CD4-positive, alpha-beta memory T cell (primary cell): ENCODE measurements at regions not wholly inside any gene's neighbourhood (a gene's known extent, or its start where the extent isn't known, plus 50 kb on each side); places are given as distances from the start of the nearest gene placed in this dataset.

Experiments used
- CTCF ChIA-PET: fragments of 350-600 bp; sonication (Branson Sonifier 250); formaldehyde crosslinking; loops from one replicate; lab custom pipeline; 2021; ENCODE audit warnings: inconsistent platforms; ENCODE audit not compliant: partially characterized antibody; lab: Charles Lee
- POLR2A ChIA-PET: fragments of 350-600 bp; sonication (Branson Sonifier 250); formaldehyde crosslinking; loops from one replicate; lab custom pipeline; 2021; ENCODE audit not compliant: partially characterized antibody; lab: Charles Lee
- DNase-seq, 5 donors: peaks; one replicate each; pipeline versions ENCODE4 v3.0.0 to v3.0.0-alpha.2; 2020 to 2022; ENCODE audit warnings: mixed read lengths in 1 of 5
- H3K27ac ChIP-seq: one replicate; pipeline ENCODE4 v1.7.0; 2013; ENCODE audit warnings: low read depth, low read length
- H3K27me3 ChIP-seq: 2 replicates; pipeline ENCODE4 v1.7.0; 2013; ENCODE audit warnings: mild to moderate bottlenecking, low read length, moderate library complexity; ENCODE audit not compliant: insufficient read depth
- H3K36me3 ChIP-seq: 2 replicates; pipeline ENCODE4 v1.7.0; 2013; ENCODE audit warnings: mild to moderate bottlenecking, low read length, moderate library complexity; ENCODE audit not compliant: insufficient read depth
- H3K4me1 ChIP-seq: 2 replicates; pipeline ENCODE4 v1.7.0; 2013; ENCODE audit warnings: mild to moderate bottlenecking, low read length, moderate library complexity; ENCODE audit not compliant: insufficient read depth
- H3K4me3 ChIP-seq, 2 donors: one replicate each; pipeline ENCODE4 v1.7.0; 2013; ENCODE audit warnings: low read length in 2 of 2, mild to moderate bottlenecking in 1 of 2
- H3K9me3 ChIP-seq, 2 donors: one replicate each; pipeline ENCODE4 v1.7.0; 2013; ENCODE audit warnings: low read length in 2 of 2, control low read depth in 1 of 2; ENCODE audit not compliant: control insufficient read depth in 1 of 2
- H3K27ac Mint-ChIP-seq, 7 donors: one replicate each; pipeline ENCODE4 v1.8.0; 2020 to 2021; ENCODE audit warnings: mixed read lengths in 7 of 7, mild to moderate bottlenecking in 6 of 7, inconsistent platforms in 3 of 7, moderate library complexity in 3 of 7
- H3K27me3 Mint-ChIP-seq, 2 donors: one replicate each; pipeline ENCODE4 v1.8.0; 2020 to 2021; ENCODE audit warnings: mixed read lengths in 2 of 2
- H3K36me3 Mint-ChIP-seq, 2 donors: one replicate each; pipeline ENCODE4 v1.8.0; 2020 to 2021; ENCODE audit warnings: mixed read lengths in 2 of 2, inconsistent platforms in 1 of 2, mild to moderate bottlenecking in 1 of 2
- H3K4me1 Mint-ChIP-seq, 4 donors: one replicate each; pipeline ENCODE4 v1.8.0; 2020 to 2021; ENCODE audit warnings: mixed read lengths in 4 of 4, mild to moderate bottlenecking in 1 of 4
- H3K4me3 Mint-ChIP-seq, 8 donors: one replicate each; pipeline ENCODE4 v1.8.0; 2020 to 2021; ENCODE audit warnings: mixed read lengths in 8 of 8, mild to moderate bottlenecking in 7 of 8, moderate library complexity in 6 of 8, inconsistent platforms in 3 of 8
- H3K9me3 Mint-ChIP-seq, 8 donors: one replicate each; pipeline ENCODE4 v1.8.0; 2020 to 2021; ENCODE audit warnings: mixed read lengths in 8 of 8, mild to moderate bottlenecking in 5 of 8, inconsistent platforms in 3 of 8, moderate library complexity in 1 of 8
- intact Hi-C: fragments of 100-400 bp; cut with micrococcal nuclease; formaldehyde crosslinking; loops from one replicate; pipeline ENCODE4 v1.15.1; 2023

- Histone ChIP-seq H3K4me3 (no peak overlapping the region), H3K9me3 (no peaks in the 10 kb centered on the region), H3K27me3 (no peaks in the 10 kb centered on the region), H3K27ac (no peak overlapping the region), H3K4me1 (no peaks in the 10 kb centered on the region), H3K36me3 (no peaks in the 10 kb centered on the region)
- H3K27me3 Mint-ChIP-seq, result peaks cover 1% of the 10 kb centered on the region in 2 donors
- H3K4me3 Mint-ChIP-seq, result no peak overlapping the region
- CTCF ChIA-PET, result interaction anchor here (1.2 to 1.5 kb wide), 2 partner anchors 25 to 241 kb away, joined by 3 read pairs; no protein-coding TSS in a partner anchor
- H3K9me3 Mint-ChIP-seq, result no peaks in the 10 kb centered on the region
- intact Hi-C loops, result no loop called here
- H3K4me1 Mint-ChIP-seq, result peaks cover 0 to 3% (median 1%) of the 10 kb centered on the region in 4 donors
- no peak for DNase-seq
- POLR2A ChIA-PET, result no interaction called here
- H3K27ac Mint-ChIP-seq, result no peak overlapping the region
- H3K36me3 Mint-ChIP-seq, result no peaks in the 10 kb centered on the region
Measured at GRCh38 chr16:85369060-85369459, 244.1 kb upstream of the GSE1 start.

GRCh38 chr16:85369741-85370528 lies 243.2 kb upstream of the GSE1 start:
- CTCF ChIA-PET, result interaction anchor here (1.5 kb wide), 1 partner anchor 24 kb away, joined by 3 read pairs; no protein-coding TSS in a partner anchor

DNA sequence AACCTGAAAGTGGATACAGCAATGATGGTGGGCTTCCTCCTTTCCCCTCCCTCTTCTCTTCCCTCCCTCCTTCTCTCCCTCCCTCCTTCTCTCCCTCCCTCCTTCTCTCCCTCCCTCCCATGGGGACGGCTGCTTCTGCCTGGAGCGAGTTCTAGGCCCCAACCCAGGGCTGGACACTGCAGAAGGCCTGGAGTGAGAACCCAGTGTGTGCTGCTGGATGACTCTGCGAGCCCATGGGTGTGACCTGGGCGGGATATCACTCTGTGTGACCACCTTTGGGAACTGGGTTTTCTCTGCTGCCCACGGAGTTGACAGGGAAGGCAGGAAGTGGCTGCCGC lies 242.6 kb upstream of the GSE1 start:
- intact Hi-C loops, result loop anchor here (1.0 to 2.0 kb wide), 2 partner anchors 240 to 348 kb away; no protein-coding TSS in a partner anchor
- no peak for DNase-seq
- H3K9me3 ChIP-seq, result no peaks in the 10 kb centered on the region
- H3K36me3 ChIP-seq, result no peaks in the 10 kb centered on the region
- ChIA-PET CTCF (no interaction called here), POLR2A (interaction anchor here (1.3 kb wide), 1 partner anchor 240 kb away, joined by 3 read pairs; no protein-coding TSS in a partner anchor)
- no peak overlapping the region for H3K27ac ChIP-seq
- H3K27me3 ChIP-seq, result no peaks in the 10 kb centered on the region
- no peak overlapping the region for H3K27ac Mint-ChIP-seq
- no peak overlapping the region for H3K4me3 ChIP-seq
- no peaks in the 10 kb centered on the region for H3K4me1 ChIP-seq
- no peaks in the 10 kb centered on the region for H3K36me3 Mint-ChIP-seq
- peaks cover 0 to 5% (median 1%) of the 10 kb centered on the region in 4 donors for H3K4me1 Mint-ChIP-seq
- H3K9me3 Mint-ChIP-seq, result no peaks in the 10 kb centered on the region
- no peak overlapping the region for H3K4me3 Mint-ChIP-seq
- peaks cover 1% of the 10 kb centered on the region in 2 donors for H3K27me3 Mint-ChIP-seq

More at GRCh38 chr16:85369741-85370528, 243.2 kb upstream of the GSE1 start:
- Mint-ChIP-seq H3K9me3 (no peaks in the 10 kb centered on the region), H3K4me3 (no peak overlapping the region), H3K36me3 (no peaks in the 10 kb centered on the region), H3K27me3 (peaks cover 1% of the 10 kb centered on the region in 2 donors), H3K27ac (no peak overlapping the region), H3K4me1 (peaks cover 0 to 5% (median 1%) of the 10 kb centered on the region in 4 donors)
- H3K27ac ChIP-seq, result no peak overlapping the region
- no peak overlapping the region for H3K4me3 ChIP-seq
- intact Hi-C loops, result loop anchor here (1.0 to 2.0 kb wide), 2 partner anchors 240 to 349 kb away; no protein-coding TSS in a partner anchor
- no peaks in the 10 kb centered on the region for H3K9me3 ChIP-seq
- no peaks in the 10 kb centered on the region for H3K36me3 ChIP-seq
- peak in 4 of 5 donors; percentile 12 to 19 (median 14) for DNase-seq
- POLR2A ChIA-PET, result interaction anchor here (1.3 kb wide), 1 partner anchor 241 kb away, joined by 3 read pairs; no protein-coding TSS in a partner anchor
- no peaks in the 10 kb centered on the region for H3K4me1 ChIP-seq
- no peaks in the 10 kb centered on the region for H3K27me3 ChIP-seq

DNA sequence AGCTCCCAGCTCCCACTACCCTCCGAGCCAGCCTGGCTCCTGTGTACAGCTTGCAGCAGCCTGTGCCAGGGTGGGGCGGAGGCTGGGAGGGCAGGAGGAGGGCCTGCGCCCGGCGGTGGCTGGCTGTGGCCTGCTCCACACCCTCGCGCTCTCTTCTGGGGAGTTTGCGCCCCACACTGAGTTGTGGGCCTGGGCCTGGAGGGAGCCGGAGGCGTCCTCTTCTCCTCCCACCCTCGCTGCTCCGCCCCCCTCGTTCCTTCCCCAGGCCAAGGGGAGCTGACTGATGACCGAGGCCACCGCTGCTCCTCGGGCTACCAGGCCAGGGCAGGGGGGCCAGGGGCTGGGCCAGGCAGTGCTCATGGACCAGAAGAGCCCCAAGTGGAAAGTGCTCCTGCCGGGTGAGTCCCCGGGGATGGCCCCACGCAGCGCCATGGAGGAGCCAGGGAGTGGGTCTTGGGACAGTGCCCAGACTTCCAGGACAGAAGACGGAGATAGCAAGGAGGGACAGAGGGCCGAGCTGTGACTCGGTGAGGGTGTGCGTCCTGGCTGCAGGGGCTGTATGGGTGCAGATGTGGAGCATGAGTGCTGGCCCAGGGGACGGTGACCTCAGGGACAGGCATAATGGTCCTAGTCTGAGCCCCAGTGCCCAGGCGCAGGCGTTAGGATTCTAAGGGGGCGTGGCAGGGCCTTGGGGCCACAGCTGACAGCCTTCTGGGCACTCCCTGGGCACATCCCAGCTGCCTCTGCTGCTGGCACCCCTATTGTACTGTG lies 242.1 kb upstream of the GSE1 start:
- DNase-seq, result no peak
- ChIA-PET CTCF (no interaction called here), POLR2A (no interaction called here)
- Mint-ChIP-seq H3K9me3 (no peaks in the 10 kb centered on the region), H3K27ac (no peak overlapping the region), H3K27me3 (peaks cover 1% of the 10 kb centered on the region in 2 donors), H3K36me3 (no peaks in the 10 kb centered on the region), H3K4me1 (peaks cover 0 to 5% (median 1%) of the 10 kb centered on the region in 4 donors), H3K4me3 (no peak overlapping the region)
- no peaks in the 10 kb centered on the region for H3K27me3 ChIP-seq
- H3K27ac ChIP-seq, result no peak overlapping the region
- H3K36me3 ChIP-seq, result no peaks in the 10 kb centered on the region
- no peaks in the 10 kb centered on the region for H3K4me1 ChIP-seq
- H3K4me3 ChIP-seq, result no peak overlapping the region
- intact Hi-C loops, result loop anchor here (1.0 to 2.0 kb wide), 2 partner anchors 239 to 348 kb away; no protein-coding TSS in a partner anchor
- no peaks in the 10 kb centered on the region for H3K9me3 ChIP-seq

- Mint-ChIP-seq H3K36me3 (no peaks in the 10 kb centered on the region), H3K27ac (no peak overlapping the region), H3K27me3 (peaks cover 0 to 1% of the 10 kb centered on the region in 2 donors), H3K9me3 (no peaks in the 10 kb centered on the region), H3K4me1 (peaks cover 0 to 5% (median 1%) of the 10 kb centered on the region in 4 donors), H3K4me3 (no peak overlapping the region)
- H3K27ac ChIP-seq, result no peak overlapping the region
- CTCF ChIA-PET, result no interaction called here
- POLR2A ChIA-PET, result no interaction called here
- DNase-seq, result no peak
- H3K4me1 ChIP-seq, result no peaks in the 10 kb centered on the region
- H3K4me3 ChIP-seq, result no peak overlapping the region
- H3K27me3 ChIP-seq, result no peaks in the 10 kb centered on the region
- H3K36me3 ChIP-seq, result no peaks in the 10 kb centered on the region
- H3K9me3 ChIP-seq, result no peaks in the 10 kb centered on the region
- intact Hi-C loops, result loop anchor here (2.0 kb wide), 1 partner anchor 347 kb away; no protein-coding TSS in a partner anchor
Measured at GRCh38 chr16:85371948-85372347, 241.2 kb upstream of the GSE1 start.

GRCh38 chr16:85372627-85373372 lies 240.3 kb upstream of the GSE1 start:
- H3K4me3 ChIP-seq, result no peak overlapping the region
- intact Hi-C loops, result no loop called here
- H3K27me3 ChIP-seq, result no peaks in the 10 kb centered on the region
- Mint-ChIP-seq H3K4me1 (peaks cover 0 to 5% (median under 1%) of the 10 kb centered on the region in 4 donors), H3K9me3 (no peaks in the 10 kb centered on the region), H3K4me3 (no peak overlapping the region), H3K27me3 (peaks cover 0 to 1% of the 10 kb centered on the region in 2 donors), H3K36me3 (no peaks in the 10 kb centered on the region), H3K27ac (peak overlapping the region in 1 of 7 donors; percentile 12)
- ChIA-PET POLR2A (no interaction called here), CTCF (no interaction called here)
- no peaks in the 10 kb centered on the region for H3K4me1 ChIP-seq
- H3K9me3 ChIP-seq, result no peaks in the 10 kb centered on the region
- no peak for DNase-seq
- no peaks in the 10 kb centered on the region for H3K36me3 ChIP-seq
- no peak overlapping the region for H3K27ac ChIP-seq
